Endothelial cell (in vitro differentiated cells): ENCODE measurements at regions not wholly inside any gene's neighbourhood (a gene's known extent, or its start where the extent isn't known, plus 50 kb on each side); places are given as distances from the start of the nearest gene placed in this dataset.

Experiments used
- DNase-seq: peaks from one replicate; pipeline ENCODE4 v3.0.0; 2021; ENCODE audit warnings: low spot score
- H3K27ac Mint-ChIP-seq: one replicate; pipeline ENCODE4 v1.8.0; 2021; ENCODE audit warnings: mixed read lengths, inconsistent platforms; ENCODE audit not compliant: unreplicated experiment
- H3K27me3 Mint-ChIP-seq: one replicate; pipeline ENCODE4 v1.8.0; 2021; ENCODE audit warnings: mild to moderate bottlenecking, moderate library complexity, mixed read lengths, inconsistent platforms; ENCODE audit not compliant: unreplicated experiment
- H3K36me3 Mint-ChIP-seq: one replicate; pipeline ENCODE4 v1.8.0; 2021; ENCODE audit warnings: mild to moderate bottlenecking, low read depth, mixed read lengths, inconsistent platforms; ENCODE audit not compliant: unreplicated experiment
- H3K4me1 Mint-ChIP-seq: one replicate; pipeline ENCODE4 v1.8.0; 2021; ENCODE audit warnings: mild to moderate bottlenecking, mixed read lengths, inconsistent platforms; ENCODE audit not compliant: unreplicated experiment
- H3K4me3 Mint-ChIP-seq: one replicate; pipeline ENCODE4 v1.8.0; 2021; ENCODE audit warnings: mild to moderate bottlenecking, mixed read lengths, inconsistent platforms; ENCODE audit not compliant: unreplicated experiment
- H3K9me3 Mint-ChIP-seq: one replicate; pipeline ENCODE4 v1.8.0; 2021; ENCODE audit warnings: mixed read lengths, inconsistent platforms; ENCODE audit not compliant: unreplicated experiment
- TF ChIP-seq, protein P1 (sequence below): fragments of 200-600 bp; sonication (generic); IDR thresholded peaks from one replicate; pipeline ENCODE4 v1.5.0; 2021; ENCODE audit warnings: antibody characterized with exemption; ENCODE audit not compliant: unreplicated experiment

DNA sequence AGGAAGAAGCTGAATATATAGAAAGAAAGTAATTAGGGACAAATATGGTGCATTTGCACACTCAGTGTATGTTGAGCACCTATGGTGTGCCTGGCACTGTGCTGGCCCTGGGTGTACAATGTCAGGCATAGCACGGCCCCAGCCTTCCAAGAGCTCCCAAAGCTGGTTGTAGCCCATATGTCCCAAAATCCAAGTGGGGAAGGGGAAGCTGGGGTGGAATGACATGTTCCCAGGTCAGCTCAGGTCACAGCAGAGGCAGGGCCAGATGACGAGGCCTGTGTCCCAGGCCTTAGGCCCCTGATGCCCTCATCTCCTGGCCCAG is 170.0 kb downstream of the VEGFA start:
- Mint-ChIP-seq H3K4me3 (peak overlapping the region; percentile 57), H3K4me1 (peaks cover 3% of the 10 kb centered on the region), H3K9me3 (no peaks in the 10 kb centered on the region), H3K27ac (no peak overlapping the region), H3K27me3 (peaks cover 5% of the 10 kb centered on the region), H3K36me3 (peaks cover 9% of the 10 kb centered on the region)
- TF ChIP-seq, protein P1, sequence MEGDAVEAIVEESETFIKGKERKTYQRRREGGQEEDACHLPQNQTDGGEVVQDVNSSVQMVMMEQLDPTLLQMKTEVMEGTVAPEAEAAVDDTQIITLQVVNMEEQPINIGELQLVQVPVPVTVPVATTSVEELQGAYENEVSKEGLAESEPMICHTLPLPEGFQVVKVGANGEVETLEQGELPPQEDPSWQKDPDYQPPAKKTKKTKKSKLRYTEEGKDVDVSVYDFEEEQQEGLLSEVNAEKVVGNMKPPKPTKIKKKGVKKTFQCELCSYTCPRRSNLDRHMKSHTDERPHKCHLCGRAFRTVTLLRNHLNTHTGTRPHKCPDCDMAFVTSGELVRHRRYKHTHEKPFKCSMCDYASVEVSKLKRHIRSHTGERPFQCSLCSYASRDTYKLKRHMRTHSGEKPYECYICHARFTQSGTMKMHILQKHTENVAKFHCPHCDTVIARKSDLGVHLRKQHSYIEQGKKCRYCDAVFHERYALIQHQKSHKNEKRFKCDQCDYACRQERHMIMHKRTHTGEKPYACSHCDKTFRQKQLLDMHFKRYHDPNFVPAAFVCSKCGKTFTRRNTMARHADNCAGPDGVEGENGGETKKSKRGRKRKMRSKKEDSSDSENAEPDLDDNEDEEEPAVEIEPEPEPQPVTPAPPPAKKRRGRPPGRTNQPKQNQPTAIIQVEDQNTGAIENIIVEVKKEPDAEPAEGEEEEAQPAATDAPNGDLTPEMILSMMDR, result no peak
- DNase-seq, result no peak

DNA sequence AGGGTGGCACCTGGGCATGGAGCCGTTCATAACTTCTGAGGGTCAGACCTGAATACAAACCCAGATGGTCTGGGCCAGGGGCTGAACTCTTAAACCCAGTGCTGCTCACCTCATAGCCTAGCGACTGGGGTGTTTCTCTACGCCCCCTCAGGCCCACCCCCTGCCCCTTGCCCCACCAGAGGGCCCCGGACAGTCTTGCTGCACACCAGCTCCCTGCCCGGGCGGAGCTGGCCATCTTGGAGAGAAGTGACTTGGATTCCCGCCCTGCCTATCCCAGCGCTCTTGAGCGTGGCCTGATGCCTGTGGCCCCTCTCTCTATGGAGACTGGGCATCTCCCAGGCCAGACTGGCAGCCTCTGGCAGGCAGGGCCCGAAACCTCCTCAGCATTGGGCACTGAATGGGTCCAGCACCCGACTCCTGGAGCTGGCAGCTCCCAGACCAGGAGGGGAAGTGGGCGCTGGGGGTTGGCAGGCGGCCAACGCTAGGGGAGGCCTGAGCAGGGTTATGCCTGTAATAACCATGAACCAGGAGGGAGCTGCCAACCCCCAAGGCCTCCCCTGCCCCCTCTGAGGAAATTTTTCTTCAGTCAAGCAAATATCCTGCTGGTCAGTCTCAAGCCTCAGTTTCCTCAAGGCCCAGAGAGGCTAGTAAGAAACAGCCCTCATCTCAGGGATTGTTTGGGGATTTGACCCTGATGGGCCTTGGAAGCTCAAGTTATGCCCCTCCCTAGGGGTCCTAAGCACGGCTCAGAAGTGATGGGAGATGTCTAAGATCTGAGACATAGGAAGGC is 169.5 kb downstream of the VEGFA start:
- no peak for DNase-seq
- H3K4me1 Mint-ChIP-seq, result peaks cover 3% of the 10 kb centered on the region
- H3K27me3 Mint-ChIP-seq, result peaks cover 8% of the 10 kb centered on the region
- H3K27ac Mint-ChIP-seq, result no peak overlapping the region
- H3K4me3 Mint-ChIP-seq, result peak overlapping the region; percentile 57
- H3K9me3 Mint-ChIP-seq, result no peaks in the 10 kb centered on the region
- TF ChIP-seq, protein P1, result no peak
- H3K36me3 Mint-ChIP-seq, result peaks cover 8% of the 10 kb centered on the region

DNA sequence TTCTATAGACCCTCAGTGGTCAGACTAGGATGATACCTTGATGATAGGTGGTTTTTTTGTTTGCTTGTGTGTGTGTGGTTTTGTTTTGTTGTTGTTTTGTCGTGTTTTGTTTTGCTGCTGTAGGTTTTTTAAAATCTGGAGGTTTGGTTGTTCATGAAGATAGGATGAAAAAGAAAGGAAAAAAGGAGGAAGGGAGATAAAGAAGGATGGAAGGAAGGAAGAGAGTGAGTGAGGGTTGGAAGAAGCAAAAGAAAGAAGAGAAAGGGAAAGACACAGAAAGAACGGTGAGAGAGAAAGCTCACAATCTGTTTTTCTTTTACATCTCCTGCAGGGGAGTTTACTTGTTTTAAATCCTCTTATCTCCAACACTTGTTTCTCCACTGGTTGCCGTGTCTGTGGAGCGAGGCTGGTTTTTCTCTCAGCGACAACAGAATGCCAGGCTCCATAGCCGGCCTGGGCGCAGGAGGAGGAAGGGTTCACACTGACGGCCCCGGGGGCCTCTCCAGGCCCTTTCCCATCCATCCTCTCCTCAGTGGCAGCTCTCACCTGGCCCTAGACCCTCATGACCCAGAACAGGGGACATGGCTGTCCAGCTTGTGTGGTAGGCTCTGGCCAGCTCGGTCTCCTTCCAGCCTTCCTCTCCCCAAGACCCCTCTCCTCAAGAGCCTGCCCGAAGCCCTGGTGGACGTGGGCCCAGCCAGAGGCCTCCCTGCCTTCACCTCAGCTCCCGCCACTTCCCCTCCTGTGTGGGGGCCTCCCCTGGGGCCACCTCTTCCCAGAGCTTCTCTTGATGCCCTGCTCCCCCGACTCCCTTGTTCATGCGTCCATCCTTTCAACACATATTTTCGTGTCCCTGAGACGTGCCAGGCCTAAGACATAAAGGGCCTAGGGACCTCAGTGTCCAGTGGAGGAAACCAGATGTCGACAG is 168.4 kb downstream of the VEGFA start:
- Mint-ChIP-seq H3K27ac (no peak overlapping the region), H3K4me3 (no peak overlapping the region), H3K36me3 (peaks cover 3% of the 10 kb centered on the region), H3K27me3 (peaks cover 5% of the 10 kb centered on the region), H3K4me1 (peaks cover 3% of the 10 kb centered on the region), H3K9me3 (no peaks in the 10 kb centered on the region)
- TF ChIP-seq, protein P1, result no peak
- DNase-seq, result no peak

DNA sequence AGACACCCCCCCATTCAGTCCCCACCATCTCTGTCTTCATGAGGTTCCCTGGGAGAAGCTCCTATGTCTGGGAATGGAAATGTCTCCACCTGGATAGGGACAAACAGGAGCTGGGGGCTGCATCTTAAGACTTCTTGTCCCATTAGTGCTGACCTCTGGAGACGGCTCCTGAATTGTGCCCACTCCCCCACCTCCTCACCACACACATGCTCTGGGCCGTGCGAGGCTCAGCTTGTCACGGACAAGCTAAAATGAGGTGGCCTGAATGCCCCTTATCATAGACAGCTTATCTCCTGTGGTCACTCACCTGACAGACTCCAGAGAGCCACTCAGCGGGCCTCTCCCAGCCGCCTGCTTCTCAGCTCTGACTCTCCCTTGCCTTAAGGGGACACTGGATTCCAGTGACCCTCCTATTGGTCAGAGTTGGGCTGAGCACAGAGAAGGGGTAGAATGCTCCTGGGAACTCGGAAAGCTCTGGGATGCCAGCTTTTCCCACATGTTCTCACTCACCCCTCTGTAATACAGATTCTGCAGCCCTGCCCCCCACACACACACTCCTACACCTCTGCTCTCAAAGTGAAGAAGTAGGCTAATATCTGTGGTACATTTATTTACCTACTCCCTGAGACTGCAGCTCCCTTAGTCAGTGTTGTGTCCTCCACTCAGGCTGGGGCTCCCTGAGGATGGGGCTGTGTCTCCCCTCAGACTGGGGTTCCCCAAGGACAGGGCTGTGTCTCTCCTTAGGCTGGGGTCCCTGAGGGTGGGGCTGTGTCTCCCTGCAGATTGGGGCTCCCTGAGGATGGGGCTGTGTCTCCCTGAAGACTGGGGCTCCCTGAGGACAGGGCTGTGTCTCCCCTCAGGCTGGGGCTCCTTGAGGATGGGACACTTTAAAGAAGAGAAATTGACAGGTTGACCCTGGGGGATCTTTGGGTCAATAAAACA is 167.5 kb downstream of the VEGFA start:
- Mint-ChIP-seq H3K4me1 (peaks cover 6% of the 10 kb centered on the region), H3K36me3 (peaks cover 3% of the 10 kb centered on the region), H3K27me3 (peaks cover 5% of the 10 kb centered on the region), H3K9me3 (no peaks in the 10 kb centered on the region), H3K4me3 (no peak overlapping the region), H3K27ac (no peak overlapping the region)
- DNase-seq, result no peak
- TF ChIP-seq, protein P1, result no peak
